A549 (cell line): ENCODE measurements at regions not wholly inside any gene's neighbourhood (a gene's known extent, or its start where the extent isn't known, plus 50 kb on each side); places are given as distances from the start of the nearest gene placed in this dataset.

Source experiments
- ATAC-seq, 2 experiments: fragments of 200-7000 bp in 1 of 2; fragments of >200 bp in 1 of 2; cut with Nextera tagmentation in 1 of 2; cut with Tn5 transposase in 1 of 2; 3 replicates each; pipeline versions ENCODE4 v1.8.0 to v1.9.1; 2018 to 2020; ENCODE audit warnings: mild to moderate bottlenecking in 1 of 2, moderate library complexity in 1 of 2
- CTCF ChIA-PET: fragments of 300-600 bp; sonication (Branson Sonifier 250); formaldehyde crosslinking; extraction: SDS; loops from one replicate; lab custom pipeline; 2021; ENCODE audit warnings: antibody characterized with exemption, inconsistent platforms; lab: Yijun Ruan, JAX
- POLR2A ChIA-PET: fragments of 350-600 bp; formaldehyde crosslinking; extraction: SDS; loops from one replicate; lab custom pipeline; 2021; ENCODE audit warnings: antibody characterized with exemption, inconsistent platforms; lab: Yijun Ruan, JAX
- DNase-seq, 2 experiments: peaks; one replicate each; pipeline versions ENCODE4 v3.0.0 to v3.0.0-alpha.2; 2011 to 2016; ENCODE audit warnings: low read depth in 1 of 2, low spot score in 1 of 2
- FAIRE-seq: peaks from 2 replicates; lab custom pipeline; 2011; peaks lifted over from hg19 to GRCh38; lab: Jason Lieb, UNC
- H3K27ac ChIP-seq, 2 experiments: fragments of >200 bp; sonication (Bioruptor Twin); formaldehyde crosslinking; 3 replicates each; pipeline ENCODE4 v1.5.1; 2016 to 2017
- H3K4me1 ChIP-seq: fragments of >200 bp; sonication (Bioruptor Twin); formaldehyde crosslinking; 3 replicates; pipeline ENCODE4 v1.6.1; 2016
- H3K4me2 ChIP-seq: fragments of >200 bp; sonication (Bioruptor Twin); formaldehyde crosslinking; 3 replicates; pipeline ENCODE4 v1.6.1; 2016
- H3K4me3 ChIP-seq: fragments of >200 bp; sonication (Bioruptor Twin); formaldehyde crosslinking; 3 replicates; pipeline ENCODE4 v1.5.1; 2016
- H3K9me3 ChIP-seq: fragments of >200 bp; sonication (Bioruptor Twin); formaldehyde crosslinking; 3 replicates; pipeline ENCODE4 v1.6.1; 2016
- ATOH8 ChIP-seq: fragments of 250-450 bp; sonication (Bioruptor Pico); IDR thresholded peaks from 2 replicates; pipeline ENCODE4 v1.5.0; 2020; ENCODE audit warnings: low read depth, mild to moderate bottlenecking, moderate library complexity
- CEBPB ChIP-seq, 2 experiments: fragments of >200 bp in 1 of 2; sonication (Bioruptor Twin) in 1 of 2; formaldehyde crosslinking in 1 of 2; IDR thresholded peaks; 2 replicates each; pipeline ENCODE4 v1.6.1; 2012 to 2016
- CHD2 ChIP-seq: fragments of 150-350 bp; IDR thresholded peaks from 2 replicates; pipeline ENCODE4 v1.6.1; 2014; ENCODE audit warnings: low read length; ENCODE audit not compliant: partially characterized antibody
- CHD4 ChIP-seq: fragments of 200-600 bp; sonication (generic); IDR thresholded peaks from 2 replicates; pipeline ENCODE4 v1.6.1; 2016; ENCODE audit warnings: antibody characterized with exemption, mild to moderate bottlenecking, borderline replicate concordance
- EHF ChIP-seq: fragments of 250-450 bp; sonication (Bioruptor Pico); IDR thresholded peaks from 2 replicates; pipeline ENCODE4 v1.5.0; 2020; ENCODE audit warnings: mild to moderate bottlenecking
- ESRRA ChIP-seq: fragments of 150-350 bp; IDR thresholded peaks from 2 replicates; pipeline ENCODE4 v1.6.1; 2014; ENCODE audit warnings: mild to moderate bottlenecking, low read length, borderline replicate concordance
- FOSL2 ChIP-seq, 2 experiments: fragments of 450-650 bp in 1 of 2; fragments of >200 bp in 1 of 2; sonication (Bioruptor Twin) in 1 of 2; formaldehyde crosslinking; IDR thresholded peaks; 2 replicates each; pipeline versions ENCODE4 v1.5.0 to v1.6.1; 2016 to 2020; ENCODE audit warnings: mild to moderate bottlenecking in 1 of 2, moderate library complexity in 1 of 2
- FOXS1 ChIP-seq: fragments of 250-450 bp; sonication (Bioruptor Pico); IDR thresholded peaks from 2 replicates; pipeline ENCODE4 v1.5.0; 2020; ENCODE audit warnings: mild to moderate bottlenecking, moderate library complexity
- GATA3 ChIP-seq: IDR thresholded peaks from 2 replicates; pipeline ENCODE4 v1.6.1; 2012; ENCODE audit warnings: borderline replicate concordance
- HMGXB4 ChIP-seq: fragments of 250-450 bp; sonication (Bioruptor Pico); IDR thresholded peaks from 2 replicates; pipeline ENCODE4 v1.5.0; 2021; ENCODE audit warnings: mild to moderate bottlenecking, moderate library complexity, borderline replicate concordance
- HOXB13 ChIP-seq: fragments of 250-450 bp; sonication (Bioruptor Pico); IDR thresholded peaks from 2 replicates; pipeline ENCODE4 v1.5.0; 2020; ENCODE audit warnings: low read depth, mild to moderate bottlenecking, moderate library complexity
- HOXB5 ChIP-seq: fragments of 250-450 bp; sonication (Bioruptor Pico); IDR thresholded peaks from 2 replicates; pipeline ENCODE4 v1.5.0; 2020; ENCODE audit warnings: mild to moderate bottlenecking, moderate library complexity
- JUNB ChIP-seq: fragments of >200 bp; sonication (Bioruptor Twin); formaldehyde crosslinking; IDR thresholded peaks from 2 replicates; pipeline ENCODE4 v1.6.1; 2016
- KDM1A ChIP-seq: fragments of 200-600 bp; sonication (generic); IDR thresholded peaks from 2 replicates; pipeline ENCODE4 v1.6.1; 2016; ENCODE audit warnings: low read depth, mild to moderate bottlenecking
- KDM5A ChIP-seq: fragments of 200-600 bp; sonication (generic); IDR thresholded peaks from 2 replicates; pipeline ENCODE4 v1.6.1; 2016; ENCODE audit warnings: antibody characterized with exemption, mild to moderate bottlenecking
- MYC ChIP-seq: IDR thresholded peaks from 2 replicates; pipeline ENCODE4 v1.6.1; 2012; ENCODE audit warnings: mild to moderate bottlenecking, inconsistent platforms, low read length, improper control_type of control experiment, borderline replicate concordance
- NFE2L2 ChIP-seq: fragments of 150-350 bp; conservative IDR thresholded peaks from 2 replicates; pipeline ENCODE4 v1.6.1; 2014; ENCODE audit warnings: low read length
- NR3C1 ChIP-seq: fragments of >200 bp; sonication (Bioruptor Twin); formaldehyde crosslinking; IDR thresholded peaks from 3 replicates; pipeline ENCODE4 v1.6.1; 2017
- PBX3 ChIP-seq: IDR thresholded peaks from 2 replicates; pipeline ENCODE4 v1.6.1; 2012
- RARB ChIP-seq: fragments of 250-450 bp; sonication (Bioruptor Pico); IDR thresholded peaks from 2 replicates; pipeline ENCODE4 v1.8.0; 2021; ENCODE audit warnings: mild to moderate bottlenecking, moderate library complexity
- RNF2 ChIP-seq: fragments of 200-600 bp; sonication (generic); IDR thresholded peaks from 2 replicates; pipeline ENCODE4 v1.6.1; 2016; ENCODE audit warnings: low read depth, mild to moderate bottlenecking, antibody characterized with exemption, moderate library complexity, borderline replicate concordance
- SMC3 ChIP-seq: fragments of >200 bp; sonication (Bioruptor Twin); formaldehyde crosslinking; IDR thresholded peaks from 3 replicates; pipeline ENCODE4 v1.6.1; 2018; ENCODE audit warnings: inconsistent platforms
- TP53 ChIP-seq: fragments of 250-450 bp; sonication (Bioruptor Pico); IDR thresholded peaks from 2 replicates; pipeline ENCODE4 v1.5.0; 2021; ENCODE audit warnings: mild to moderate bottlenecking, moderate library complexity
- ZFP36 ChIP-seq: fragments of 450-650 bp; IDR thresholded peaks from 2 replicates; pipeline ENCODE4 v1.6.1; 2014; ENCODE audit warnings: borderline replicate concordance; ENCODE audit not compliant: partially characterized antibody
- ZNF302 ChIP-seq: fragments of 250-450 bp; sonication (Bioruptor Pico); IDR thresholded peaks from 2 replicates; pipeline ENCODE4 v1.9.0; 2021; ENCODE audit warnings: inconsistent platforms, mild to moderate bottlenecking, moderate library complexity
- ZSCAN20 ChIP-seq: fragments of 250-450 bp; sonication (Bioruptor Pico); IDR thresholded peaks from 2 replicates; pipeline ENCODE4 v1.8.0; 2022; ENCODE audit warnings: mild to moderate bottlenecking, moderate library complexity
- WGBS: methylation state at CpG from one replicate; pipeline ENCODE4 v1.1.6; 2017; ENCODE audit errors: missing lambda C conversion rate; 5-methylcytosine and 5-hydroxymethylcytosine counted together
- TF ChIP-seq, protein P1 (sequence below): fragments of >200 bp; sonication (Bioruptor Twin); formaldehyde crosslinking; IDR thresholded peaks from 3 replicates; pipeline ENCODE4 v1.5.1; 2016
- TF ChIP-seq, protein P2 (sequence below): IDR thresholded peaks from 2 replicates; pipeline ENCODE4 v1.6.1; 2012; ENCODE audit warnings: low read depth, borderline replicate concordance

GRCh38 chr14:101098177-101098576 is 194.7 kb upstream of the RTL1 start:
- WGBS, result 82% methylated on average over 3 of the region's 3 CpGs
- ATAC-seq, result no peak
- POLR2A ChIA-PET, result no interaction called here
- FAIRE-seq, result no peak
- CTCF ChIA-PET, result interaction anchor here (1.7 kb wide), 1 partner anchor 11 kb away, joined by 3 read pairs; no protein-coding TSS in a partner anchor
- no peak overlapping the region for H3K27ac ChIP-seq
- TF ChIP-seq CHD4, result no peak
- no peak for TF ChIP-seq HOXB13 (CRISPR knock-in tag)
- TF ChIP-seq, protein P1, sequence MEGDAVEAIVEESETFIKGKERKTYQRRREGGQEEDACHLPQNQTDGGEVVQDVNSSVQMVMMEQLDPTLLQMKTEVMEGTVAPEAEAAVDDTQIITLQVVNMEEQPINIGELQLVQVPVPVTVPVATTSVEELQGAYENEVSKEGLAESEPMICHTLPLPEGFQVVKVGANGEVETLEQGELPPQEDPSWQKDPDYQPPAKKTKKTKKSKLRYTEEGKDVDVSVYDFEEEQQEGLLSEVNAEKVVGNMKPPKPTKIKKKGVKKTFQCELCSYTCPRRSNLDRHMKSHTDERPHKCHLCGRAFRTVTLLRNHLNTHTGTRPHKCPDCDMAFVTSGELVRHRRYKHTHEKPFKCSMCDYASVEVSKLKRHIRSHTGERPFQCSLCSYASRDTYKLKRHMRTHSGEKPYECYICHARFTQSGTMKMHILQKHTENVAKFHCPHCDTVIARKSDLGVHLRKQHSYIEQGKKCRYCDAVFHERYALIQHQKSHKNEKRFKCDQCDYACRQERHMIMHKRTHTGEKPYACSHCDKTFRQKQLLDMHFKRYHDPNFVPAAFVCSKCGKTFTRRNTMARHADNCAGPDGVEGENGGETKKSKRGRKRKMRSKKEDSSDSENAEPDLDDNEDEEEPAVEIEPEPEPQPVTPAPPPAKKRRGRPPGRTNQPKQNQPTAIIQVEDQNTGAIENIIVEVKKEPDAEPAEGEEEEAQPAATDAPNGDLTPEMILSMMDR, result no peak
- TF ChIP-seq, protein P2, sequence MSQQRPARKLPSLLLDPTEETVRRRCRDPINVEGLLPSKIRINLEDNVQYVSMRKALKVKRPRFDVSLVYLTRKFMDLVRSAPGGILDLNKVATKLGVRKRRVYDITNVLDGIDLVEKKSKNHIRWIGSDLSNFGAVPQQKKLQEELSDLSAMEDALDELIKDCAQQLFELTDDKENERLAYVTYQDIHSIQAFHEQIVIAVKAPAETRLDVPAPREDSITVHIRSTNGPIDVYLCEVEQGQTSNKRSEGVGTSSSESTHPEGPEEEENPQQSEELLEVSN, result no peak
- no peak for TF ChIP-seq KDM1A
- TF ChIP-seq EHF (CRISPR knock-in tag), result no peak
- TF ChIP-seq ATOH8 (CRISPR knock-in tag), result no peak
- TF ChIP-seq ZSCAN20 (CRISPR knock-in tag), result no peak
- TF ChIP-seq MYC, result no peak
- TF ChIP-seq GATA3, result no peak
- TF ChIP-seq FOXS1 (CRISPR knock-in tag), result no peak
- no peak for TF ChIP-seq NFE2L2
- TF ChIP-seq CHD2, result no peak
- no peak for TF ChIP-seq KDM5A
- no peak for TF ChIP-seq CEBPB (IDR thresholded peaks at IDR 0.05)
- TF ChIP-seq JUNB, result no peak
- no peak for TF ChIP-seq SMC3
- no peak for TF ChIP-seq HOXB5
- no peak for TF ChIP-seq ZFP36
- no peak for TF ChIP-seq ESRRA
- no peak for DNase-seq
- peaks cover 13% of the 10 kb centered on the region; the same call in 1 of the 3 replicates for H3K9me3 ChIP-seq
- no peak overlapping the region for H3K4me3 ChIP-seq
- peaks cover 20% of the 10 kb centered on the region; the same call in 2 of the 3 replicates for H3K4me1 ChIP-seq
- no peak overlapping the region for H3K4me2 ChIP-seq

DNA sequence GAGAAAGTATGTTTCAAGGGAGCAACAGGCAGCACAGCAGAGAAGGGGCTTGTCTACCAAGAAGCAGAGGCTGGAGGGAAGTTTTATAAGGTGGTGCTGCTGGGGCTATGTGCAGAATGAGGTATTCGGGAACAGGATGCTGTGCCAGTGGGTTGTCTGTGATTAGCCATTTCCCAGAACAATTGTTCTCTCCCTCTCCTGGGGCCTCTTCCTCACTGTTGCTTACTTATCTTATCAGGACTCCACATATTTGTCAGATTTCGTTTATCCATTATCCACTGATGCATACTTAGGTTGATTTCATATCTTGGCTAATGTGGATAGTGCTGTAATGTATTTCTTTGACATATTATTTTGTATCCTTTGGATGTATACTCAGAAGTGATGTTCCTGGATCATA is 195.1 kb upstream of the RTL1 start:
- ATAC-seq (no peak), DNase-seq (no peak), FAIRE-seq (no peak)
- Histone ChIP-seq H3K9me3 (peaks cover 13% of the 10 kb centered on the region; the same call in 1 of the 3 replicates), H3K4me2 (no peak overlapping the region), H3K4me1 (peaks cover 20% of the 10 kb centered on the region; the same call in 2 of the 3 replicates), H3K27ac (no peak overlapping the region), H3K4me3 (no peak overlapping the region)
- TF ChIP-seq TP53 (CRISPR knock-in tag) (no peak), FOSL2 (IDR thresholded peaks at IDR 0.05) (no peak), FOSL2 (CRISPR knock-in tag; IDR thresholded peaks at IDR 0.05) (no peak), HMGXB4 (CRISPR knock-in tag) (no peak), EHF (CRISPR knock-in tag) (no peak), GATA3 (no peak), NR3C1 (no peak), ZNF302 (no peak), RARB (CRISPR knock-in tag) (no peak), HOXB13 (CRISPR knock-in tag) (no peak), ESRRA (no peak), MYC (no peak), RNF2 (no peak), PBX3 (no peak)
- ChIA-PET POLR2A (no interaction called here), CTCF (interaction anchor here (1.7 kb wide), 1 partner anchor 12 kb away, joined by 3 read pairs; no protein-coding TSS in a partner anchor)
- 64% methylated on average over 2 of the region's 2 CpGs for WGBS
